GM18909 (cell line): ENCODE measurements at regions not wholly inside any gene's neighbourhood (a gene's known extent, or its start where the extent isn't known, plus 50 kb on each side); places are given as distances from the start of the nearest gene placed in this dataset.

ENCODE experiments used
- ATAC-seq: cut with Tn5 transposase; IDR thresholded peaks from one replicate; pipeline ENCODE4 v1.9.1; 2021; ENCODE audit warnings: mild to moderate bottlenecking; ENCODE audit not compliant: unreplicated experiment, poor library complexity

GRCh38 chr3:21801631-21802030 is 50.6 kb upstream of the ZNF385D start:
- ATAC-seq: no peak

GRCh38 chr3:21803604-21804003 is 52.6 kb upstream of the ZNF385D start:
- no peak for ATAC-seq

- no peak for ATAC-seq
Observed at GRCh38 chr3:21804330-21804729, 53.3 kb upstream of the ZNF385D start.

DNA sequence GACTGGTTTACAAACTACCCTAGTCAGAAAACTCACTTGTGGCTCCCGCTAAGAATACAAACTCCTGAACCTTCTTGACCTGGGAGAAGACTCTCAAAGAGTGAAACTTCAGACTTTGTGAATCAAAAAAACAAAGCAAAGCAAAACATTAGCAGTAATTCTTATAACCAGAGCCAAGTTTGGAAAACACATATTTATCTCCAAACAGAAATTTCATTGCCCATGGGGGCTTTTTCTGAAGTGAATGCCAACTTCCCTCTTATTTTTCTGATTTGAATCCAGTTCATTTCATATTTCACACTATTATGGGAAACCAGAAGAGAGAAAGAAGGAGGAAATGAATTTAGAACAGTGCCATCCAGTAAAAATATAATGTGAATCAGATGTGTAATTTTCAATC is 55.7 kb upstream of the ZNF385D start:
- ATAC-seq: no peak

GRCh38 chr3:21825684-21826083 is 74.7 kb upstream of the ZNF385D start:
- ATAC-seq: no peak

DNA sequence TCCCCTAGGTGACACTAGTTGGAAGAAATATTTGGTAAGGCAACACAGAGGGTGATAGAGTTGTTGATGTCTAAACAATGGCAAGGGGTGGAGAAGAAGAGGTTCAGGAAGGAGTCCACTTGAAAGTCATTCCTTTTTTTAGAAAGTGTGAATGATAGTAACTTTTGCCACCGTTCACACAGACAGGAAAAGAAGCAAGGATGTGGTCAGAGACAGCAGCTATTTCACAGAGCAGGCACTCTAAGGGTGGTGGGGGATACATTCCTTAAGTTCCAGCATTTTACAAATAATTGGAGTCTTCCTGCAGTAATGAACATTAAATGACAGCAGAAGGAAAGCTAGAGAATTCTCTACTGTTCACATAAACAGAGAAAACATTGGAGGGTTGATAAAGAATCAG is 75.4 kb upstream of the ZNF385D start:
- ATAC-seq: no peak

DNA sequence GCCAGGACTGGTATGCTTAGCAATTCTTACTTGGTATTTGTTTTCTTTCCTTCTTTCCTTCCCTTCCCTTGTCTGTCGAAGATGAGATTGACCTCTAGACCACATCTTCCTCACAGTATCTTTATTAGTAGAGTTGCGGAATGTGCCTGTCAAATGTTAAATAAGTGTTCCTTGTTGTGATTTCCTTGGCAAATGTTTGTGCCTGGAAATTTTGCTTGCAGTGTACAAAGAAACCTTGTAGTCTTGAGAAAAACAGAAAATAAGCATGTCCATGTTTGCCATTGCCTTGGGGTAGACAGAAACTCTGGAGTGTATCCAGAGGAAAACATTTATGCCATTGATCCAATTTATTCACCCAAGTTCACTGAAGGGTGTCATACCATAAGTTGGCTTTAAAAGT is 79.5 kb upstream of the ZNF385D start:
- no peak for ATAC-seq

DNA sequence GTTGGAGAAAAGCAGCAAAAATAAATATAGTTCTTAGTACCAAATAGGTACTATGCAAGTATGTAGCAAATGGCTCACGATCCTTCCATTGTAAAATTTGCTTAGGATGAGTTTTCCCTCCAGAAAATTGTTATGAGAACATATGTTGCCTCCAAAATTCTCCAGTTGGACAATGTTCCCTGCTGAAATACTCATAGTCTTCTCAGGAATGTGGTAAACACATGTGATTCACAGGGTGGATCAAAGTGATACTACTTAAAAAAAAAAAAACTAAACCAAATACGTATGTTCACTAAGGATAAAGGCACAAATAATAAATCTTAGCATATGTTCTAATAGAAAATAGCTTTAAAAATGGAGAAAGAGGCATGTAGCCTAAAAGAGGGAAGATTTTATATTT is 84.3 kb upstream of the ZNF385D start:
- ATAC-seq: no peak

DNA sequence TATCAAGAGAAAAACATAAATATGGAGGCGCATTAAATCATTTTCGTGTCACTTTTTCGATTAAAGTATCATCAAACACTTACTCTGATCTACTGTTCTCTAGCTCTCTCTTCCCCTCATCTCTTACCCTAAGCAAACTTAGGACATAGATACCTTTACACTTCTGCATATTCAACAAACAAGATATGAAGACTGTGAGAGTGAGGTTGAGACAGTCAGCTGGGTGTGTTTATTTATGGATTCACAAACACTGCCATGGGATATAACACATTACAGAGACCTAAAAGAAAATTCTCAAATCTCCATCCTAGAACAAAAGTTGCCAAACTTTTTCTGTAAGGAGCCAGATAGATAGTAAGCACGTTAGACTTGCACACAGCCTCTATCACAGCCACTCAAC is 85.2 kb upstream of the ZNF385D start:
- no peak for ATAC-seq

- no peak for ATAC-seq
Observed at GRCh38 chr3:21839176-21839575, 88.2 kb upstream of the ZNF385D start.

- no peak for ATAC-seq
Observed at GRCh38 chr3:21839592-21839991, 88.6 kb upstream of the ZNF385D start.

DNA sequence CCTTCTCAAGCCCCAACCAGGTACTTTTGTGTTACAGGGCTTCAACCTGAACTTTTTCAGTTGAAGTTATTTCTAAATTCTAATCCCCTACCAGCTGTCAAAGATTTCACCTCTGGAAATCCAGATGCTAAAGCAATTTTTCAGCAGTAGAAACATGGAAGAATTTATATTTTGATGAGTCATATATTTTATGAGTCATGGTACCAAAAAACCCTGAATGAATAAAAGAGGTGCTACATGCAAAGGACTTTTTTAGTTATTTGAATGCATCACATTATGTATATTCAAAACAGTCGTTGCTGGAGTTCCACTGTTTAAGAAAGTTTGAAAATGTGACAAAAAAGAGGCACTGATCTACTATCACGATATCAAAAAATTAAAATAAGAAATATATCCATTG is 96.0 kb upstream of the ZNF385D start:
- no peak for ATAC-seq

- no peak for ATAC-seq
Observed at GRCh38 chr3:21859124-21860081, 108.4 kb upstream of the ZNF385D start.

DNA sequence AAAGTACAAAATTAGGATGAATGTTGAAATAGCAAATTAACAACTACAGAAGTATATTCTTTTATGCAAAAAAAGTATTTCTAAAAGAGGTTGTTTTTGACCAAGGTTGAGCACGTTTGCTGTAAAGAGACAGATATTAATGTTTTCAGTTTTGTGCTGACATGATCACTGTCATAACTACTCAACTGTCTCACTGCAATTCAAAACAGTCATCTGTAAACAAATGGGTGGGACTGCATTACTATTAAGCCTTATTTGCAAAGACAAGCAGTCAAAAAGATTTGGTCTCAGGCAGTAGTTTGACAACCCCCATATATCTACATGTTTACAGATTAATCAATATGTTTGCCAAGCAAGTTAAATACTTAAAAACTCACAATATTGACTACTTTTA is 109.1 kb upstream of the ZNF385D start:
- ATAC-seq: no peak

DNA sequence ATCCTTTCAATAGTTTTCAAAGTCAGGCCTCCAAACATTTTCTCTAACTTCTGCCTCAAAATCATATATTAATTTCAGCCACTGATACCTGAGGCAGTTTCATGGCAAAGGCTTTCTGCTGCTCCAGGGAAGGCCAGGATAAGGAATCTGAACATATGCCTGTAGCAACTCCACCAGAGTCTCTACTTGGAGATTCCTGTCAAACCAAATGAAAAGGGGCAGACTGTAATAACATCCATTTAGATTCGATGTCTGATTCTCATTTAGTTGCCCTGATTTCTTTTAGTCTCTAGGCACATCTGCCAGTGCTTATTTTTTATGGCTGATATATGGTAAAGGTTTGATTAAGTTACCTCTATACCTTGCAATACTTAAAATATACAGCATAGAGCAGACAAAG is 109.6 kb upstream of the ZNF385D start:
- ATAC-seq: no peak

GRCh38 chr3:21876782-21877181 is 125.8 kb upstream of the ZNF385D start:
- ATAC-seq: no peak

- no peak for ATAC-seq
Observed at GRCh38 chr3:21877214-21877754, 126.3 kb upstream of the ZNF385D start.

DNA sequence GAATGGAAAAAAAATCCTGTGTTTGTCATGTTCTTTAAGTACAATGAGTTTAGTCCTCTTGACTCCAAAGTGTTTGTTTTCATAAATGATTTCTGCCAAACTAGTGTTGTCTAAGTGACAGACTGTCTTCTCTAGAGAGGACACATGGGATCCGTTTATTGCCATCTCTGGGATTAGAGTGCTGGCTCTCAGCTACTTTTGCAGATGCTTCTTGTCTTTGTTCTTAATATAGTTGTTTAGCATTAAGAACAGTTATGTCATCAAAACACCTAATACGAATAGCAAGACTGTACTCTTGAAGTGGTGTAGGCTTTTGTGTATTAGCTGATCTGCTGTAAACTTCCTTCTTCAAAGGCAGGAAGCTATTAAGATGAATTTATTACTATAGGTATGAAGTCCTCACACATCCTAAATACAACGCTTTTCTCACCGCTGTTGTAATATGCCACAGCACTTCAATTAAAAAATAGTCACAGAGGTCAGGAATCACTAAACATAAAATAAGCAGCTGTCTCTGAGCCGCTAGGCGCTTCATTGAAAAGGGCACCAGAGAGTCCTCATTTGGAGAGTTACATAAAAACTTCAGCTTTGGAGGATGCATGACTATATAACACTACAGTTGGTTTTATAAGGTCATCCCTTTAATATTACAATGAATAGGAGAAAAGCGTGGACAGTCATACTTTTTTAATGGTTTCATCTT is 128.3 kb upstream of the ZNF385D start:
- no peak for ATAC-seq

GRCh38 chr3:21888656-21889055 is 137.6 kb upstream of the ZNF385D start:
- ATAC-seq: no peak

DNA sequence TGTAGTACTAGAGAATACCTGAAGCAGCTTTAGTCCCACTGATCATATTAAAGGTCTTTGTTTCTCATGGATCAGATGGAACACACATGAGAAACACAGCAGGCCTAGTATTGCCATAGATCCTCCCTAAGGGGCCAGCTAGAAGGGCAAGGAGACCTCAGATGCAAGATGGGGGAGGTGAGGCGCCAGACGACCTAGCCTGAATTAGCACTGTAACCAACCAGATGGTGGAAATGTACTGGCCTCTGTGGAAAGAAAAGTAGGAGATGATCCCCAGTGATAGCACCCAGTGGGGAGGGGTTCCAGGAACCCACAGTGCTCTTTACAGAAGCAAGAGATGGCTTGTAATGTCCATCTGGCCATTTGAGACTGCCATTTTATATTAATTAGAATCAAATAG is 138.2 kb upstream of the ZNF385D start:
- ATAC-seq: no peak

DNA sequence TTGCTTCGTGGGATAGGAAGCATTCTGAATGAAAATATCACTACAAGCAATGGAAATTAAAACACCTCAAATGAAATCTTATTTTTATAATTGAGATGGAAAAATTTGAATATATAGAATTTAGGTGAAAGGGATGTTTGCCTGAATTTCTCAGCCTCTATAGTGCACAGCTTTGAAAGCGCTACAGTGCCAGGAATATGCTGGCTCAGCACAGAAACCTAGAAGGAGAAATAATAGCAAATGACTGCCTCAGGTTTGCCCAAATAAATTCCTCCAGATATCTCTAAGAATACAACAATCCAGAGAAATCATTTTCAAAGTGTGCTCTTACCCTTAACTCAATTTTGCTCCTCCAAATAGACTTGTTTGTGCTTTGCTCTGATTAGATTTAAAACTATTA is 141.1 kb upstream of the ZNF385D start:
- no peak for ATAC-seq
